ENCODE measurements at regions not wholly inside any gene's neighbourhood (a gene's known extent, or its start where the extent isn't known, plus 50 kb on each side); places are given as distances from the start of the nearest gene placed in this dataset.

DNA sequence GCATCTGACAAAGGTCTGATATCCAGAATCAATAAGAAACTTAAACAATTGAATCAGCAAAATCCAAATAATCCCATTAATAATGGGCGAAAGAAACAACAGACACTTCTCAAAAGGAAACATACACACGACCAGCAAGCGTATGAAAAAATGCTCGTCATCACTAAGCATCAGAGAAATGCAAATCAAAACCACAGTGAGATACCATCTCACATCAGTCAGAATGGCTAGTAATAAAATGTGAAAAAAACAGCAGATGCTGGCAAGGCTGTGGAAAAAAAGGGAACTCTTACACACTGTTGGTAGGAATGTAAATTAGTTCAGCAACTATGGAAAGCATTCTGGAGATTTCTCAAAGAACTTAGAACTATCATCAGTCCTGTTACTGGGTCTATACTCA lies 496.7 kb downstream of the SH2D4B start:
- no peak for DNase-seq (ENCODE audit: low spot score)
- H3K9me3 ChIP-seq (ENCODE audit: severe bottlenecking): no peaks in the 10 kb centered on the region
- no peaks in the 10 kb centered on the region for H3K27me3 ChIP-seq (ENCODE audit: insufficient read depth, poor library complexity, severe bottlenecking)
- H3K4me1 ChIP-seq (ENCODE audit: insufficient read depth, poor library complexity, severe bottlenecking): no peaks in the 10 kb centered on the region
- TF ChIP-seq, protein P1, sequence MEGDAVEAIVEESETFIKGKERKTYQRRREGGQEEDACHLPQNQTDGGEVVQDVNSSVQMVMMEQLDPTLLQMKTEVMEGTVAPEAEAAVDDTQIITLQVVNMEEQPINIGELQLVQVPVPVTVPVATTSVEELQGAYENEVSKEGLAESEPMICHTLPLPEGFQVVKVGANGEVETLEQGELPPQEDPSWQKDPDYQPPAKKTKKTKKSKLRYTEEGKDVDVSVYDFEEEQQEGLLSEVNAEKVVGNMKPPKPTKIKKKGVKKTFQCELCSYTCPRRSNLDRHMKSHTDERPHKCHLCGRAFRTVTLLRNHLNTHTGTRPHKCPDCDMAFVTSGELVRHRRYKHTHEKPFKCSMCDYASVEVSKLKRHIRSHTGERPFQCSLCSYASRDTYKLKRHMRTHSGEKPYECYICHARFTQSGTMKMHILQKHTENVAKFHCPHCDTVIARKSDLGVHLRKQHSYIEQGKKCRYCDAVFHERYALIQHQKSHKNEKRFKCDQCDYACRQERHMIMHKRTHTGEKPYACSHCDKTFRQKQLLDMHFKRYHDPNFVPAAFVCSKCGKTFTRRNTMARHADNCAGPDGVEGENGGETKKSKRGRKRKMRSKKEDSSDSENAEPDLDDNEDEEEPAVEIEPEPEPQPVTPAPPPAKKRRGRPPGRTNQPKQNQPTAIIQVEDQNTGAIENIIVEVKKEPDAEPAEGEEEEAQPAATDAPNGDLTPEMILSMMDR (IDR thresholded peaks at IDR 0.05; ENCODE audit: poor library complexity, severe bottlenecking): no peak
- no peak overlapping the region for H3K4me3 ChIP-seq (ENCODE audit: severe bottlenecking)
- no peak for ATAC-seq (ENCODE audit: low read depth)
- no peak overlapping the region for H3K27ac ChIP-seq (ENCODE audit: poor library complexity, severe bottlenecking)
- no peaks in the 10 kb centered on the region for H3K36me3 ChIP-seq (ENCODE audit: low read depth)

DNA sequence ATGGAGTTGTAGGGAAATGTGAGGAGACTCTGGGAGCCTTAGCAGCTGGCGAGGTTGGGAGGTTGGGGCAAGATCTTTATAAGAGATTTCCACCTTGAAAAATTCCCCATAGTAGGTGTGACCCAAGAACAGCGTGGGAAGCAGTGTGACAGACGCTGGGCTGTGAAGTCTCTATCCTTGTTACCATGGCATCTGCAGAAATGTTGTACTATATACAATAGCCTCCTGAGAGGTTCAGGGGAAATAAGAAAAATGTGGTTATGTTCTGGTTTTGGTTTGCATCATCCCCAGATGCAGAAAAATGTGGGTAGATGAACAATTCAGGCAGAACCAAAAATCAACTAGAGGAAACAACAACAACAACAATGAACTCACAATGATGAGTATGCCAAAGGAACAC lies 498.6 kb downstream of the SH2D4B start:
- Histone ChIP-seq H3K36me3 (ENCODE audit: low read depth) (no peaks in the 10 kb centered on the region), H3K27me3 (ENCODE audit: insufficient read depth, poor library complexity, severe bottlenecking) (no peaks in the 10 kb centered on the region), H3K9me3 (ENCODE audit: severe bottlenecking) (no peaks in the 10 kb centered on the region), H3K4me1 (ENCODE audit: insufficient read depth, poor library complexity, severe bottlenecking) (no peaks in the 10 kb centered on the region), H3K4me3 (ENCODE audit: severe bottlenecking) (no peak overlapping the region), H3K27ac (ENCODE audit: poor library complexity, severe bottlenecking) (no peak overlapping the region)
- no peak for ATAC-seq (ENCODE audit: low read depth)
- no peak for DNase-seq (ENCODE audit: low spot score)
- TF ChIP-seq, protein P1 (IDR thresholded peaks at IDR 0.05; ENCODE audit: poor library complexity, severe bottlenecking): no peak

DNA sequence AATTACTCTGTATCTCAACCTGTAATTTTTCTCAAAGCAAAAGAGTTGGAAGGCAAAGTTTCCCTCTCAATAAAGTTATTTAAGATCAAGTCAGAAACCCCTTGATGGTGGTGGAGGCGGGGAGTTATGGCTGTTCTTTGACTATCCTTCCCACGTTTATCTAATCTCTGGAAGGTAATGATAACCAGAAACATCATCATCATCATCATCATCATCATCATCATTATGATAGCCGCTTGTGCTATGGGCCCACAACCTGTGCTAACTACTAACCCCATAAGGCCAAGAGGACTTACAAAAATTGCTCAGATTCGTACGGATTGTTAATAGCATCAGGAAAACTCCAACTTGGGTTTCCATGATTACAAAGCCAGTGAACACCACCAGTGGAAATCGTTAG lies 502.3 kb downstream of the SH2D4B start:
- ATAC-seq (ENCODE audit: low read depth): no peak
- TF ChIP-seq, protein P1 (IDR thresholded peaks at IDR 0.05; ENCODE audit: poor library complexity, severe bottlenecking): no peak
- Histone ChIP-seq H3K36me3 (ENCODE audit: low read depth) (no peaks in the 10 kb centered on the region), H3K9me3 (ENCODE audit: severe bottlenecking) (no peaks in the 10 kb centered on the region), H3K27ac (ENCODE audit: poor library complexity, severe bottlenecking) (no peak overlapping the region), H3K4me3 (ENCODE audit: severe bottlenecking) (no peak overlapping the region), H3K27me3 (ENCODE audit: insufficient read depth, poor library complexity, severe bottlenecking) (no peaks in the 10 kb centered on the region), H3K4me1 (ENCODE audit: insufficient read depth, poor library complexity, severe bottlenecking) (no peaks in the 10 kb centered on the region)
- DNase-seq (ENCODE audit: low spot score): no peak

DNA sequence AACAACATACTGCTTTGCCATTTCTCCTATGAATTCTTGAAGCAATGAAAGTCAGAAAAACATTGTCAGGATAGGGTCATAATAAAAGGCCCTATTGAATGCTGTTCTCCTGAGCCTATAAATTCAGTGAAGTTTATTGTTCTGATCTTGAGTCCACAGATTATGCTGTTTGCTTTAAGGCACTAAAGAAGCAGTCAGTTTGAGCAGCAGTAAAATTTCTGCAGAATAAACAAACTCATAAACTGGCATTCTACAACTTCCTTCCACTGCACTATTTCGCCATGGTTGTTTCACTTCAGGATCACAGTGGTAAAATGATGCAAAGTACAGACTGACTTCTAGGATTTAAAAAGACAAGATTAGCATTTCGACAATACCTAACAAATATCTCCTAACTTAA lies 503.2 kb downstream of the SH2D4B start:
- Histone ChIP-seq H3K9me3 (ENCODE audit: severe bottlenecking) (no peaks in the 10 kb centered on the region), H3K27ac (ENCODE audit: poor library complexity, severe bottlenecking) (no peak overlapping the region), H3K4me1 (ENCODE audit: insufficient read depth, poor library complexity, severe bottlenecking) (no peaks in the 10 kb centered on the region), H3K27me3 (ENCODE audit: insufficient read depth, poor library complexity, severe bottlenecking) (no peaks in the 10 kb centered on the region), H3K4me3 (ENCODE audit: severe bottlenecking) (no peak overlapping the region), H3K36me3 (ENCODE audit: low read depth) (no peaks in the 10 kb centered on the region)
- no peak for ATAC-seq (ENCODE audit: low read depth)
- no peak for DNase-seq (ENCODE audit: low spot score)
- TF ChIP-seq, protein P1 (IDR thresholded peaks at IDR 0.05; ENCODE audit: poor library complexity, severe bottlenecking): no peak

DNA sequence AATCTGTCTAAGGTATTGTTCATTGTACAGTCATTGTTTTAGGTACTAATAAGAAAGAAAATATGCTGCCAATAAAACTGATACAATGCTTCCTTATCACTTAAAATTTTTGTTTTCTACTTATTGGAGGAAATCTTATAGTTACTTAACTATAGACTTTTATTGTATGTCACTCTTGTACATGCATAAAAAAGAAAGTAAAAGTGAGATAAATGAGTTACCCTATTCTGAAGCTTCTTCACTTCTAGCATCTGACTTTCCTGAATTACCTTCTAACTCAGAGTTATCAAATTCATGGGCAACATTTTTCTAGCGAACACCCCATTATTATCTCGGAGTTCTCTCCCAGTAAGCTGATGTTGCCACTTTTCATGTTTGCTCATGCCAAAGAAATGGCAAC lies 504.9 kb downstream of the SH2D4B start:
- no peak overlapping the region for H3K27ac ChIP-seq (ENCODE audit: poor library complexity, severe bottlenecking)
- TF ChIP-seq, protein P1 (IDR thresholded peaks at IDR 0.05; ENCODE audit: poor library complexity, severe bottlenecking): no peak

More for the DNA sequence above, 504.9 kb downstream of the SH2D4B start:
- ATAC-seq (ENCODE audit: low read depth) (no peak), DNase-seq (ENCODE audit: low spot score) (no peak)
- no peaks in the 10 kb centered on the region for H3K36me3 ChIP-seq (ENCODE audit: low read depth)
- H3K4me3 ChIP-seq (ENCODE audit: severe bottlenecking): no peak overlapping the region
- H3K9me3 ChIP-seq (ENCODE audit: severe bottlenecking): no peaks in the 10 kb centered on the region
- no peaks in the 10 kb centered on the region for H3K27me3 ChIP-seq (ENCODE audit: insufficient read depth, poor library complexity, severe bottlenecking)
- no peaks in the 10 kb centered on the region for H3K4me1 ChIP-seq (ENCODE audit: insufficient read depth, poor library complexity, severe bottlenecking)

All from RWPE2 (cell line).